OCI-LY1 (cell line): ENCODE measurements at regions not wholly inside any gene's neighbourhood (a gene's known extent, or its start where the extent isn't known, plus 50 kb on each side); places are given as distances from the start of the nearest gene placed in this dataset.

Source experiments
- H2AFZ ChIP-seq: fragments of 200-600 bp; sonication (generic), shearing (Covaris generic); 2 replicates; pipeline ENCODE4 v1.6.0; 2014; ENCODE audit warnings: antibody characterized with exemption, mild to moderate bottlenecking, low read length
- H3F3A ChIP-seq: fragments of 200-600 bp; sonication (generic), shearing (Covaris generic); 2 replicates; pipeline ENCODE4 v1.6.0; 2014; ENCODE audit warnings: mild to moderate bottlenecking, antibody characterized with exemption, low read length, moderate library complexity; ENCODE audit not compliant: insufficient read depth
- H3K27ac ChIP-seq: fragments of 200-600 bp; sonication (generic); 2 replicates; pipeline ENCODE4 v1.5.1; 2014; ENCODE audit warnings: low read length, mixed run types, mild to moderate bottlenecking, low read depth; ENCODE audit not compliant: poor library complexity, severe bottlenecking
- H3K27me3 ChIP-seq: fragments of 200-600 bp; sonication (generic); 2 replicates; pipeline ENCODE4 v1.6.0; 2014; ENCODE audit warnings: antibody characterized with exemption, mild to moderate bottlenecking, low read length, moderate library complexity; ENCODE audit not compliant: insufficient read depth
- H3K36me3 ChIP-seq: fragments of 200-600 bp; sonication (generic); 2 replicates; pipeline ENCODE4 v1.6.1; 2014; ENCODE audit warnings: mild to moderate bottlenecking, antibody characterized with exemption, low read length, moderate library complexity, mixed read lengths; ENCODE audit not compliant: insufficient read depth
- H3K4me1 ChIP-seq: fragments of 200-600 bp; sonication (generic); 2 replicates; pipeline ENCODE4 v1.5.1; 2014; ENCODE audit warnings: mild to moderate bottlenecking, low read length, moderate library complexity; ENCODE audit not compliant: insufficient read depth, severe bottlenecking
- H3K4me2 ChIP-seq: fragments of 200-600 bp; sonication (generic), shearing (Covaris generic); 2 replicates; pipeline ENCODE4 v1.6.1; 2014; ENCODE audit warnings: low read length
- H3K4me3 ChIP-seq: fragments of 200-600 bp; sonication (generic); 2 replicates; pipeline ENCODE4 v1.5.1; 2014; ENCODE audit warnings: low read length, low read depth, mild to moderate bottlenecking, mixed read lengths; ENCODE audit not compliant: poor library complexity, severe bottlenecking
- H3K79me2 ChIP-seq: fragments of 200-600 bp; shearing (Covaris generic); 2 replicates; pipeline ENCODE4 v1.6.1; 2016; ENCODE audit warnings: mixed run types, low read length, mixed read lengths; ENCODE audit not compliant: insufficient read depth
- H3K9ac ChIP-seq: fragments of 200-600 bp; sonication (generic), shearing (Covaris generic); 2 replicates; pipeline ENCODE4 v1.6.1; 2014; ENCODE audit warnings: mild to moderate bottlenecking, low read length, mixed read lengths
- H3K9me2 ChIP-seq: fragments of 200-600 bp; sonication (generic), shearing (Covaris generic); 2 replicates; pipeline ENCODE4 v1.6.1; 2014; ENCODE audit warnings: low read depth, mild to moderate bottlenecking, low read length, mixed read lengths
- H3K9me3 ChIP-seq: fragments of 200-600 bp; shearing (Covaris generic); 2 replicates; pipeline ENCODE4 v1.6.1; 2014; ENCODE audit warnings: low read length, mixed read lengths
- H4K20me1 ChIP-seq: fragments of 200-600 bp; sonication (generic), shearing (Covaris generic); 2 replicates; pipeline ENCODE4 v1.6.0; 2016; ENCODE audit warnings: mild to moderate bottlenecking, low read length; ENCODE audit not compliant: insufficient read depth
- EZH2 ChIP-seq: fragments of 200-600 bp; sonication (generic), shearing (Covaris generic); IDR thresholded peaks from 2 replicates; pipeline ENCODE4 v1.8.0; 2017; ENCODE audit warnings: borderline replicate concordance, mixed run types, mild to moderate bottlenecking, antibody characterized with exemption, low read length, moderate library complexity, mixed read lengths
- TF ChIP-seq, protein P1 (sequence below): fragments of 200-600 bp; sonication (generic), shearing (Covaris generic); IDR thresholded peaks from 2 replicates; pipeline ENCODE4 v1.5.1; 2017; ENCODE audit warnings: mild to moderate bottlenecking, antibody characterized with exemption, low read length, moderate library complexity, mixed read lengths

DNA sequence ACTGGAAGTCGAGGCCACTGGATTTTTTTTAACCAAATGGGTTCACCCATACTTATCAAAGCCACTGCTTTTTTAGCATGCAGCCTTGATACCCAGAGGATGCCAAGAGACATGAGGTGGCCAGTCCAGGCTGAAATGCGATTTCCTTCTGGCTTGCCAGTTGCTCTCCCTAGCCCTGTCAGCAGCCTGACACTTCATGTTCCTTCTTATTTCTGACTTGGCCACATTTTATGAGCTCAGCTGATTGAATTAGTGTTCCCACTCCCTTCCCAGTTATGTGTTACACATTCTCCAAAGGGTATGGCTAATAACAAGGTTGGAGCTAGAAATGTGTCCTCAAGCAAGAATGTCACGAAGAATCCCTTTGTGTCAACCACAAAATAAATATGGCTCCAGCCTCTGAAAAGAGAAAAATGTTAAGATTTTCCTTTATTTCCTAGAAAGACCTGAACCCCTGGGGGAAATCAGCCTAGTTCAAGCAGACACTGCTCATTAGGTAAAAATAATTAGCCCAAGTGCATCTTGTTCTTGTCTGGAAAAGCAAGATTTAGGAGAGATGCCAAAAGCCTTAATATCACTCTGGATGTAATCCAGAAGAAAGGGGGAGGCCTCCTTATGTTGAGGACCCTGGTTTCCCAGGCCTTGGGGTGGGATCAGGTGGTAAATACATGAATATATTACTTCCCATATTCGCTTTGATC lies 121.7 kb upstream of the TACR1 start:
- Histone ChIP-seq H3F3A (no peaks in the 10 kb centered on the region), H3K9me3 (no peaks in the 10 kb centered on the region), H2AFZ (no peak overlapping the region), H3K27me3 (no peaks in the 10 kb centered on the region), H3K79me2 (no peaks in the 10 kb centered on the region), H3K9ac (no peak overlapping the region), H3K4me3 (no peak overlapping the region), H3K9me2 (no peaks in the 10 kb centered on the region), H3K27ac (no peak overlapping the region), H3K4me1 (no peaks in the 10 kb centered on the region), H3K36me3 (no peaks in the 10 kb centered on the region), H4K20me1 (no peaks in the 10 kb centered on the region), H3K4me2 (no peak overlapping the region)
- TF ChIP-seq EZH2 = no peak
- TF ChIP-seq, protein P1, sequence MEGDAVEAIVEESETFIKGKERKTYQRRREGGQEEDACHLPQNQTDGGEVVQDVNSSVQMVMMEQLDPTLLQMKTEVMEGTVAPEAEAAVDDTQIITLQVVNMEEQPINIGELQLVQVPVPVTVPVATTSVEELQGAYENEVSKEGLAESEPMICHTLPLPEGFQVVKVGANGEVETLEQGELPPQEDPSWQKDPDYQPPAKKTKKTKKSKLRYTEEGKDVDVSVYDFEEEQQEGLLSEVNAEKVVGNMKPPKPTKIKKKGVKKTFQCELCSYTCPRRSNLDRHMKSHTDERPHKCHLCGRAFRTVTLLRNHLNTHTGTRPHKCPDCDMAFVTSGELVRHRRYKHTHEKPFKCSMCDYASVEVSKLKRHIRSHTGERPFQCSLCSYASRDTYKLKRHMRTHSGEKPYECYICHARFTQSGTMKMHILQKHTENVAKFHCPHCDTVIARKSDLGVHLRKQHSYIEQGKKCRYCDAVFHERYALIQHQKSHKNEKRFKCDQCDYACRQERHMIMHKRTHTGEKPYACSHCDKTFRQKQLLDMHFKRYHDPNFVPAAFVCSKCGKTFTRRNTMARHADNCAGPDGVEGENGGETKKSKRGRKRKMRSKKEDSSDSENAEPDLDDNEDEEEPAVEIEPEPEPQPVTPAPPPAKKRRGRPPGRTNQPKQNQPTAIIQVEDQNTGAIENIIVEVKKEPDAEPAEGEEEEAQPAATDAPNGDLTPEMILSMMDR = no peak

DNA sequence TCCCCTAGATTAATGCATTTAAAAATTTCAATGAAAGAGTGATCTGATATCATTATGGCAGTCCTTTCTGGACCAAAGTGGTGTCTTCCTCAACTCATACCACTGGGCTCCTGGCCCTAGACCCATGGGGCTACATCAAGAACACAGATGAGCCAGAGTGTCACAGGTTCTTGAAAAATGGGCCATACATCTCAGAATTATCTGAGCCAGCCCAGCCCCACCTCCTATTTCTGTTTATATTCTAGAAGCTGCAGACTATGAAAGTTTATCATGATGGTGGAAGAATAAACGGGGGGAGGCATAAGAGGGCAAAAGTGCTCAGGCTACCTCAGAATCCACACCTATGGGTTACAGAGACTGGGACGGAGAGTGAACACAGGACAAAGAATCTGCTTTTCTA lies 120.6 kb upstream of the TACR1 start:
- no peak overlapping the region for H3K4me3 ChIP-seq
- TF ChIP-seq, protein P1 = no peak
- no peak for TF ChIP-seq EZH2
- H2AFZ ChIP-seq = no peak overlapping the region

DNA sequence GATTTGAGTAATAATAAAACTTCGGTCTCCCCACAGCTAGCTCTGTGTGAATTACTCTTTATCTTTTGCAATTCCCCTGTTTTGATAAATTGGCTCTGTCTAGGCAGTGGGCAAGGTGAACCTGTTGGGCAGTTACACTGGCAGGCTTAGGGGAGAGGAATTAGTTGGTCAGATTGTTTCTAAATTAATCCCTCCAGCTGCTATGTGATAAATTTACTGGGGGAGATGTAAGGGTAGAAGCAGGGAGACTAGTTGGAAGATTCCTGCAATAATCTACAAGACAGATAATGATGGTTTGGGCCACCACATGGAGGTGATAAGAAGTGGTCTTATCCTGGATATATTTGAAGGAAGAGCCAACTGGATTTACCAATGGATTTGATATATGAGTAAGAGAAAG lies 118.5 kb upstream of the TACR1 start:
- no peak overlapping the region for H3K9ac ChIP-seq
- H3K9me3 ChIP-seq = no peaks in the 10 kb centered on the region
- no peak overlapping the region for H3K4me3 ChIP-seq
- TF ChIP-seq, protein P1 = no peak
- TF ChIP-seq EZH2 = no peak
- no peak overlapping the region for H3K27ac ChIP-seq
- H3K36me3 ChIP-seq = no peaks in the 10 kb centered on the region
- no peaks in the 10 kb centered on the region for H3F3A ChIP-seq
- H2AFZ ChIP-seq = no peak overlapping the region
- H4K20me1 ChIP-seq = no peaks in the 10 kb centered on the region
- H3K4me1 ChIP-seq = no peaks in the 10 kb centered on the region
- H3K27me3 ChIP-seq = no peaks in the 10 kb centered on the region
- H3K79me2 ChIP-seq = no peaks in the 10 kb centered on the region
- H3K9me2 ChIP-seq = no peaks in the 10 kb centered on the region
- H3K4me2 ChIP-seq = no peak overlapping the region

More for the DNA sequence above, 120.6 kb upstream of the TACR1 start:
- Histone ChIP-seq H3K79me2 (no peaks in the 10 kb centered on the region), H3K27me3 (no peaks in the 10 kb centered on the region), H3K36me3 (no peaks in the 10 kb centered on the region), H3K4me1 (no peaks in the 10 kb centered on the region), H4K20me1 (no peaks in the 10 kb centered on the region), H3K27ac (no peak overlapping the region), H3K9me3 (no peaks in the 10 kb centered on the region), H3K9me2 (no peaks in the 10 kb centered on the region), H3K9ac (no peak overlapping the region), H3K4me2 (no peak overlapping the region), H3F3A (no peaks in the 10 kb centered on the region)
